AG10803 (cell line): ENCODE measurements at regions not wholly inside any gene's neighbourhood (a gene's known extent, or its start where the extent isn't known, plus 50 kb on each side); places are given as distances from the start of the nearest gene placed in this dataset.

Experiments
- DNase-seq: peaks from one replicate; pipeline ENCODE4 v3.0.0; 2010; ENCODE audit warnings: low read depth
- H3K4me3 ChIP-seq: 2 replicates; pipeline ENCODE4 v1.5.1; 2011; ENCODE audit warnings: mild to moderate bottlenecking, low read length, control low read depth
- CTCF ChIP-seq: conservative IDR thresholded peaks from 2 replicates; pipeline ENCODE4 v1.5.1; 2011; ENCODE audit warnings: mild to moderate bottlenecking, low read length, control low read depth, inconsistent platforms

- no peak for TF ChIP-seq CTCF
- no peak overlapping the region for H3K4me3 ChIP-seq
- DNase-seq: no peak
These were observed 55.3 kb upstream of the NOL4 start for GRCh38 chr18:34280000-34280399.

- H3K4me3 ChIP-seq: no peak overlapping the region
- no peak for DNase-seq
- TF ChIP-seq CTCF: no peak
These were observed 55.9 kb upstream of the NOL4 start for GRCh38 chr18:34280653-34281052.

- H3K4me3 ChIP-seq: no peak overlapping the region
- TF ChIP-seq CTCF: no peak
- no peak for DNase-seq
These were observed 56.6 kb upstream of the NOL4 start for GRCh38 chr18:34281290-34281689.

GRCh38 chr18:34281722-34282121 is 57.0 kb upstream of the NOL4 start:
- TF ChIP-seq CTCF: no peak
- no peak for DNase-seq
- no peak overlapping the region for H3K4me3 ChIP-seq

GRCh38 chr18:34283506-34283905 is 58.8 kb upstream of the NOL4 start:
- no peak overlapping the region for H3K4me3 ChIP-seq
- no peak for DNase-seq
- no peak for TF ChIP-seq CTCF

GRCh38 chr18:34287825-34288224 is 63.1 kb upstream of the NOL4 start:
- H3K4me3 ChIP-seq: no peak overlapping the region
- no peak for TF ChIP-seq CTCF
- DNase-seq: no peak

- H3K4me3 ChIP-seq: no peak overlapping the region
- no peak for DNase-seq
- no peak for TF ChIP-seq CTCF
These were observed 67.9 kb upstream of the NOL4 start for GRCh38 chr18:34292594-34292993.
